Mammary epithelial cell (primary cell): ENCODE measurements at regions not wholly inside any gene's neighbourhood (a gene's known extent, or its start where the extent isn't known, plus 50 kb on each side); places are given as distances from the start of the nearest gene placed in this dataset.

Source experiments
- EZH2 ChIP-seq: IDR thresholded peaks from 2 replicates; pipeline ENCODE4 v1.6.1; 2012; ENCODE audit warnings: low read length, inconsistent platforms, borderline replicate concordance
- TF ChIP-seq, protein P1 (sequence below), 2 donors: IDR thresholded peaks in 1 of 2; conservative IDR thresholded peaks in 1 of 2; 2 replicates each; pipeline ENCODE4 v1.5.1; 2011 to 2012; ENCODE audit warnings: inconsistent platforms in 2 of 2, low read length in 2 of 2, mild to moderate bottlenecking in 2 of 2, control low read depth in 1 of 2, low read depth in 1 of 2; ENCODE audit not compliant: insufficient read depth in 1 of 2; ENCODE audit errors: extremely low read depth in 1 of 2

- TF ChIP-seq, protein P1, sequence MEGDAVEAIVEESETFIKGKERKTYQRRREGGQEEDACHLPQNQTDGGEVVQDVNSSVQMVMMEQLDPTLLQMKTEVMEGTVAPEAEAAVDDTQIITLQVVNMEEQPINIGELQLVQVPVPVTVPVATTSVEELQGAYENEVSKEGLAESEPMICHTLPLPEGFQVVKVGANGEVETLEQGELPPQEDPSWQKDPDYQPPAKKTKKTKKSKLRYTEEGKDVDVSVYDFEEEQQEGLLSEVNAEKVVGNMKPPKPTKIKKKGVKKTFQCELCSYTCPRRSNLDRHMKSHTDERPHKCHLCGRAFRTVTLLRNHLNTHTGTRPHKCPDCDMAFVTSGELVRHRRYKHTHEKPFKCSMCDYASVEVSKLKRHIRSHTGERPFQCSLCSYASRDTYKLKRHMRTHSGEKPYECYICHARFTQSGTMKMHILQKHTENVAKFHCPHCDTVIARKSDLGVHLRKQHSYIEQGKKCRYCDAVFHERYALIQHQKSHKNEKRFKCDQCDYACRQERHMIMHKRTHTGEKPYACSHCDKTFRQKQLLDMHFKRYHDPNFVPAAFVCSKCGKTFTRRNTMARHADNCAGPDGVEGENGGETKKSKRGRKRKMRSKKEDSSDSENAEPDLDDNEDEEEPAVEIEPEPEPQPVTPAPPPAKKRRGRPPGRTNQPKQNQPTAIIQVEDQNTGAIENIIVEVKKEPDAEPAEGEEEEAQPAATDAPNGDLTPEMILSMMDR (conservative IDR thresholded peaks at IDR 0.05 in 1 of 2, IDR thresholded peaks at IDR 0.05 in 1 of 2; ENCODE audit: extremely low read depth in 1 of 2, insufficient read depth in 1 of 2, low read depth in 1 of 2, low read length in 2 of 2), result no peak
- no peak for TF ChIP-seq EZH2
Measured at GRCh38 chr18:77919923-77920322, 670.3 kb downstream of the GALR1 start.
